Transverse colon (tissue), 3 donors: ENCODE measurements at regions not wholly inside any gene's neighbourhood (a gene's known extent, or its start where the extent isn't known, plus 50 kb on each side); places are given as distances from the start of the nearest gene placed in this dataset.

Experiments used
- CTCF ChIP-seq, 5 experiments: fragments of 200-600 bp in 3 of 5; fragments of 450-650 bp in 2 of 5; sonication (generic) in 3 of 5; IDR thresholded peaks; 1 replicate in 2 of 5; 2 replicates in 3 of 5; pipeline ENCODE4 v1.5.1; 2016 to 2017; ENCODE audit warnings: antibody characterized with exemption in 5 of 5, inconsistent platforms in 3 of 5, mild to moderate bottlenecking in 2 of 5, moderate library complexity in 1 of 5
- EP300 ChIP-seq: sonication (generic); formaldehyde crosslinking; IDR thresholded peaks from one replicate; pipeline ENCODE4 v1.6.1; 2017; ENCODE audit warnings: antibody characterized with exemption, low read depth

GRCh38 chr3:148073721-148074456 lies 623.8 kb upstream of the AGTR1 start:
- TF ChIP-seq EP300 (no peak), CTCF (IDR thresholded peaks at IDR 0.05) (no peak)
